AG04450 (cell line): ENCODE measurements at regions not wholly inside any gene's neighbourhood (a gene's known extent, or its start where the extent isn't known, plus 50 kb on each side); places are given as distances from the start of the nearest gene placed in this dataset.

Experiments used
- CTCF ChIA-PET: fragments of 300-600, 350-600 bp; formaldehyde crosslinking; extraction: SDS; loops from one replicate; lab custom pipeline; 2022; ENCODE audit warnings: antibody characterized with exemption, inconsistent platforms; lab: Charles Lee
- POLR2A ChIA-PET: fragments of 350-600 bp; formaldehyde crosslinking; extraction: SDS; loops from one replicate; lab custom pipeline; 2021; ENCODE audit warnings: antibody characterized with exemption, inconsistent platforms; lab: Yijun Ruan, JAX
- DNase-seq: peaks from one replicate; pipeline ENCODE4 v3.0.0-alpha.2; 2011; ENCODE audit warnings: low read depth, low spot score
- H3K27ac ChIP-seq: one replicate; pipeline ENCODE4 v1.5.1; 2012; ENCODE audit warnings: low read depth, low read length, control low read depth
- H3K27me3 ChIP-seq: one replicate; pipeline ENCODE4 v1.6.0; 2012; ENCODE audit warnings: low read length; ENCODE audit not compliant: control insufficient read depth, insufficient read depth
- H3K4me3 ChIP-seq: 2 replicates; pipeline ENCODE4 v1.5.1; 2011; ENCODE audit warnings: mild to moderate bottlenecking, low read depth, low read length, control low read depth
- H3K9me3 ChIP-seq: 2 replicates; pipeline ENCODE4 v1.5.1; 2012; ENCODE audit warnings: low read length; ENCODE audit not compliant: control insufficient read depth, insufficient read depth
- CTCF ChIP-seq: IDR thresholded peaks from 2 replicates; pipeline ENCODE4 v1.5.1; 2011; ENCODE audit warnings: low read depth, low read length, control low read depth, inconsistent platforms

- H3K27me3 ChIP-seq, result peaks cover 12% of the 10 kb centered on the region
- no peak overlapping the region for H3K4me3 ChIP-seq
- POLR2A ChIA-PET, result no interaction called here
- no peak for DNase-seq
- TF ChIP-seq CTCF, result no peak
- H3K27ac ChIP-seq, result no peak overlapping the region
- no peaks in the 10 kb centered on the region for H3K9me3 ChIP-seq
- CTCF ChIA-PET, result no interaction called here
Measured at GRCh38 chr16:65958086-65958485, 408.4 kb upstream of the CDH5 start.

DNA sequence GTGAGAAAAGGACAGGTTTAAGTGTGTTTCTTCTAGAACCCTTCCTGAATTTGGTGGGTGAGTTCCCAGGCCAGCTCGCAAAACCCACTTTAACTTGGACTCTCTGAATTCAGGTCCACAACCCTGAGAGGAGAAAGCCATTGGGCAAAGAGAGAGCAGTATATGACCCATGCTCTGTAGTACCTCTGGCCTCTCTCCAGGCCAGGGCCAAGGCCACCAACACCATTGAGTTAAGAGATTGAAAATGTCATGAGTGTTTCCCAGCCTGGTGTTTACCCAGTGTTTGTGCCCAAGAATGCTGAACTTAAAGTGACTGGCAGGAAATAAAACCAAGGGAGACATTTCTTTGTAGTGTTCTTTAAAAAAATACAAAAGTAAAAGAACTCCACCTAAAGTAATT lies 410.4 kb upstream of the CDH5 start:
- POLR2A ChIA-PET, result no interaction called here
- no peak for DNase-seq

GRCh38 chr16:65954446-65954845 lies 412.0 kb upstream of the CDH5 start:
- no peak for DNase-seq
- no peak overlapping the region for H3K4me3 ChIP-seq
- no peaks in the 10 kb centered on the region for H3K9me3 ChIP-seq
- no peak for TF ChIP-seq CTCF
- H3K27me3 ChIP-seq, result peaks cover 19% of the 10 kb centered on the region
- H3K27ac ChIP-seq, result no peak overlapping the region
- ChIA-PET POLR2A (no interaction called here), CTCF (no interaction called here)

More for the DNA sequence above, 410.4 kb upstream of the CDH5 start:
- TF ChIP-seq CTCF, result no peak
- H3K27me3 ChIP-seq, result peaks cover 15% of the 10 kb centered on the region
- no peak overlapping the region for H3K27ac ChIP-seq
- no peak overlapping the region for H3K4me3 ChIP-seq
- CTCF ChIA-PET, result no interaction called here
- no peaks in the 10 kb centered on the region for H3K9me3 ChIP-seq

DNA sequence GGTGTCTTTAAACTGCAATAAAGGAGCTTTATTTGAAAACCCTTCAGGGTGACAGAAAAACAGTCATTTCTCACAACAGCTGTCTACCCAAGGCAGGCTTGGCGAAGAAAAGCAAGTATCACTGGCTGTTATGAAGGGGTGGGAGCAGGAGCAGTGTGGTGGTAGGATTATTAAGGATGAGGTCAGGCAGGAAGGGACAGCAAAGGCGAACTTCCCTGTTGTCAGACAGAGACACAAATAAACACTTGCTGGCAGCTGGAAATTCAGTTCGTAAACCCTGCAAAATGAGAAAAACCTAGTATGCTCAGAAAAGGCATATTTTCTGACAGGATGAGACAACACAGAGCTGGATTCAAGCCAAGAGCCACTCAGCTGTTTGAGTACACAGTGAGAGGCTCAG lies 416.3 kb upstream of the CDH5 start:
- no peak for DNase-seq
- no peak for TF ChIP-seq CTCF
- H3K27ac ChIP-seq, result no peak overlapping the region
- POLR2A ChIA-PET, result no interaction called here
- peaks cover 15% of the 10 kb centered on the region for H3K27me3 ChIP-seq
- CTCF ChIA-PET, result interaction anchor here (0.6 kb wide), 1 partner anchor 13 kb away, joined by 3 read pairs; no protein-coding TSS in a partner anchor
- H3K4me3 ChIP-seq, result no peak overlapping the region
- H3K9me3 ChIP-seq, result no peaks in the 10 kb centered on the region

DNA sequence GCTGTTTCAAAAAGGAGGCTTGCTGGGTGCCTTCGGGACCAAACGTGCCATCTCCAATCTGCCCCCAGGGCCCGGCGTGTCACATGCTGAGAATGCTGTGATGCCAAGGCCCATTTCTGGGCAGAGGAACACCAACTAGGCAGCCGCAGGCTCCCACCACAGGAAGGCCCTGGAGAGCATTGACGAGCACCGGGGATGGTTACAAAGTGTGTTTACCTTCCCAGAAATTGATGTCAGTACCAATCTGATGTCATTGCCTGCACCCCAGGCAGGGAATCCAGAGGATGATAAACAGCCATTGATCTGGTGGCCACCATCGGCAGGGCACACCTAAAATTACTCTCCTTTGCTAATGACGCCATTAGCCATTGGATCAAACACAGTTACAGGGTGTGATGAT lies 418.1 kb upstream of the CDH5 start:
- Histone ChIP-seq H3K4me3 (no peak overlapping the region), H3K9me3 (no peaks in the 10 kb centered on the region), H3K27ac (no peak overlapping the region), H3K27me3 (peaks cover 13% of the 10 kb centered on the region)
- no peak for TF ChIP-seq CTCF
- CTCF ChIA-PET, result no interaction called here
- no peak for DNase-seq
- POLR2A ChIA-PET, result no interaction called here
